Kidney epithelial cell (primary cell): ENCODE measurements at regions not wholly inside any gene's neighbourhood (a gene's known extent, or its start where the extent isn't known, plus 50 kb on each side); places are given as distances from the start of the nearest gene placed in this dataset.

Experiments used
- DNase-seq: peaks from one replicate; pipeline ENCODE4 v3.0.0-alpha.2; 2010; ENCODE audit warnings: low read depth
- H3K27me3 ChIP-seq: 2 replicates; pipeline ENCODE4 v1.6.0; 2011; ENCODE audit warnings: low read length; ENCODE audit not compliant: control insufficient read depth, insufficient read depth
- H3K36me3 ChIP-seq: 2 replicates; pipeline ENCODE4 v1.5.1; 2011; ENCODE audit warnings: low read length; ENCODE audit not compliant: control insufficient read depth, insufficient read depth
- H3K4me3 ChIP-seq: 2 replicates; pipeline ENCODE4 v1.5.1; 2011; ENCODE audit warnings: low read depth, mild to moderate bottlenecking, control low read depth, low read length
- TF ChIP-seq, protein P1 (sequence below): IDR thresholded peaks from 2 replicates; pipeline ENCODE4 v1.5.1; 2011; ENCODE audit warnings: mild to moderate bottlenecking, moderate library complexity, low read length, control low read depth, inconsistent platforms; ENCODE audit not compliant: insufficient read depth, poor library complexity, severe bottlenecking

DNA sequence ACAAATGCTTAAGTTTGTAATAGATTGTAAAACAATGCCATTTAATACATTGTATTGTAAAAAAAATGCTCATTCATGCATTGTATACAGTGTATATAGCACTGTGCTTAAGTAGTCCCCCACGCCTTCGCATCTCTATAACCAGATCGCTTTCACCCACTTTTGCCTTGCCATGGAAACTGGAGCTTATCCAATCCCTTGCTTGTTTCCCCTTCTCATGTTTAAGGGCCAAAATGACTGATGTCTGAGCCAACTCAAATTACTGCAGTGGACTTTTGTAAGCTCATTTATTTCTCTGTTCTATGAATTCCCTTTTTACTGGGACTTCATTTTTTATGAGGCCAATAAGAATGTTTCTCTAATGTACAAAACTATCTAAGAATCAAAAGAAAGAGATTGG lies 730.9 kb upstream of the GJE1 start:
- Histone ChIP-seq H3K27me3 (no peaks in the 10 kb centered on the region), H3K4me3 (no peak overlapping the region), H3K36me3 (no peaks in the 10 kb centered on the region)
- TF ChIP-seq, protein P1, sequence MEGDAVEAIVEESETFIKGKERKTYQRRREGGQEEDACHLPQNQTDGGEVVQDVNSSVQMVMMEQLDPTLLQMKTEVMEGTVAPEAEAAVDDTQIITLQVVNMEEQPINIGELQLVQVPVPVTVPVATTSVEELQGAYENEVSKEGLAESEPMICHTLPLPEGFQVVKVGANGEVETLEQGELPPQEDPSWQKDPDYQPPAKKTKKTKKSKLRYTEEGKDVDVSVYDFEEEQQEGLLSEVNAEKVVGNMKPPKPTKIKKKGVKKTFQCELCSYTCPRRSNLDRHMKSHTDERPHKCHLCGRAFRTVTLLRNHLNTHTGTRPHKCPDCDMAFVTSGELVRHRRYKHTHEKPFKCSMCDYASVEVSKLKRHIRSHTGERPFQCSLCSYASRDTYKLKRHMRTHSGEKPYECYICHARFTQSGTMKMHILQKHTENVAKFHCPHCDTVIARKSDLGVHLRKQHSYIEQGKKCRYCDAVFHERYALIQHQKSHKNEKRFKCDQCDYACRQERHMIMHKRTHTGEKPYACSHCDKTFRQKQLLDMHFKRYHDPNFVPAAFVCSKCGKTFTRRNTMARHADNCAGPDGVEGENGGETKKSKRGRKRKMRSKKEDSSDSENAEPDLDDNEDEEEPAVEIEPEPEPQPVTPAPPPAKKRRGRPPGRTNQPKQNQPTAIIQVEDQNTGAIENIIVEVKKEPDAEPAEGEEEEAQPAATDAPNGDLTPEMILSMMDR, result no peak
- DNase-seq, result no peak

DNA sequence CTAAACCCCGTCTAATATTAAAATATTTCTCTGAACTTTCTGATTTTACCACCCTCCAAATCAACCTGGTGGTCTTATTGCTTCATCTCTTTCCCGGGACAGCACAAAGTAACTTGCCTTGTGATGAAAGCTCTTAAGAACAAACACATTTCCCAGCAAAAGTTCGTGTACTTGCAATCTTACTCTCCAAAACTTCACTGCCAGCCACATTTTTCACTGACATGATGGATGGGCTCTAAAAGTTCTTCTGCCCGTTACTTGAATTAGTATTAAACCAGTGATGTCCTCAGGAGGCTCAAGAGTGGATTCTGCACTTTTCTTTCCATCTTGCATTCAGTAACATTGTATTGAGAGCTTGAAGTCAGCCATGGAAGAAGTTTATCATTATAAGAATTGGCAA lies 731.6 kb upstream of the GJE1 start:
- Histone ChIP-seq H3K27me3 (no peaks in the 10 kb centered on the region), H3K4me3 (no peak overlapping the region), H3K36me3 (no peaks in the 10 kb centered on the region)
- DNase-seq, result no peak
- TF ChIP-seq, protein P1, result no peak

DNA sequence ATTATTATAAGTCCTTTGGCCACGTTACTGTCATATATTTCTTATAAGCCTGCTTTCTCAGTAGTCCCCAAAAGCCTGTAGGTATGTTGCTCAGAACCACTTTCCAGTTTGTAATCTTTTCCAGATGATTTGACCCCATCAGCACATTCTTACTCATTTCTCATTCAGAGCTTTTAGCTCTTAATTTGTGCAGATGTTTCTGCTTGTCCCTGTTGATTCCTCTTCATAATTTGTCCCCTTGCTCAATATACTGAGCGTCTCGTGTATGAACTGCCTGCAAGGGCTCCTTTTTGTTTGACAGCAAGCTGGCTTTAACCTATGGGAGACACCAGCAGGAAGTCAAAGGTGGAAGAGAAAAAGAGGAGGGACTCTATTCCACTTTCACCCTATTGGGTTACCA lies 733.8 kb upstream of the GJE1 start:
- H3K27me3 ChIP-seq, result no peaks in the 10 kb centered on the region
- TF ChIP-seq, protein P1, result no peak
- DNase-seq, result no peak
- no peak overlapping the region for H3K4me3 ChIP-seq
- H3K36me3 ChIP-seq, result no peaks in the 10 kb centered on the region

DNA sequence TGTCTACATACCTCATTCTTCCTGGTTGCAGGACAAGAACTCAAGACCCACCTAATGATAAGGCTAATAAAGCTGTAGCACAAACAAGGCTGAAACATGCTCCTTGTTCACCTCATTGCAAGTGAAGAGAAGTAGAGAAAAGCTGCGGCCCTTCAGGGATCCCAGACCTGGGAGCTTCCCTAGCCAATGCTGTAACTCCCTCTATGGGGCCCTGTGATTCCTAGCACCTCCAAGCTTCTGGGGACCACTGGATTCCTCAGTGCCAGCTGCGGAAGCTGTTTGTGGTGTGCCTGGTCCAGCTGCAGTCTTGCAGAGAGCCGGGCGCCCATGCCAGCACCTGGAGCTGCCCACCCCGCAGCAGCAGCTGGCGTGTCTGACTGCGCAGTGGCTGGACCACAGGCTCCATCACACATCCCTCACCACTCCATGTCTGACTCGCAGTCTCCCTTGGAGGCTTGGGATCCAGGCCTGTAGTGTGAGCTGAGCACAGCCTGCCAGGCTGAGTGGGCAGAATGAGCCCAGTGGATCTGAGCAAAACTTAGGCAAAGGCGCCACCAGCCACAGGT lies 737.2 kb upstream of the GJE1 start:
- DNase-seq, result no peak
- Histone ChIP-seq H3K27me3 (no peaks in the 10 kb centered on the region), H3K36me3 (no peaks in the 10 kb centered on the region), H3K4me3 (no peak overlapping the region)
- TF ChIP-seq, protein P1, result no peak

DNA sequence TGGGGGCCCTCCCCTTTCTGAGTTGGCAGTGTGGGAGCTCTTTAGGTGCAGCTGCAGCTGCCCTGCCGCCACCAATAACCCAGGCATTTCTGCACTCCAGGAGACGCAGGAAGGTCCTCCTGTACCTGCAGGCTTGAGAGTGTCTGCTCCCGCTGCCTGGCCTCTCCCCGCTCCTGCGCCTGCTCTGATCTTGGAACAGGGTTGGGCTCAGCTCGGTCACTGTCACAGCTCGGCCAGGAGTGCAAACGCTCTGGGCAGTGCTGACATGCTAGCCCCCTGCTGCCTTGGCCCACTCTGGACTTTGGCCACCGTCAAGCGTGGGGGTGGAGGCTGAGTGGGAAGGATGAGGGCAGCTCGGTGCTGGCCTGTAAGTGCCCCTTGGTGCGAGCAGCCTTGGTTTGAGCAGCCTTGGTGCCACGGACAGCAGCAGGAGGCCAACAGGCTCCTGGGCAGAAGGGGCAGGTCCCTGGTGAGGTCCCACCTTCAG lies 738.1 kb upstream of the GJE1 start:
- no peak for DNase-seq
- no peaks in the 10 kb centered on the region for H3K27me3 ChIP-seq

DNA sequence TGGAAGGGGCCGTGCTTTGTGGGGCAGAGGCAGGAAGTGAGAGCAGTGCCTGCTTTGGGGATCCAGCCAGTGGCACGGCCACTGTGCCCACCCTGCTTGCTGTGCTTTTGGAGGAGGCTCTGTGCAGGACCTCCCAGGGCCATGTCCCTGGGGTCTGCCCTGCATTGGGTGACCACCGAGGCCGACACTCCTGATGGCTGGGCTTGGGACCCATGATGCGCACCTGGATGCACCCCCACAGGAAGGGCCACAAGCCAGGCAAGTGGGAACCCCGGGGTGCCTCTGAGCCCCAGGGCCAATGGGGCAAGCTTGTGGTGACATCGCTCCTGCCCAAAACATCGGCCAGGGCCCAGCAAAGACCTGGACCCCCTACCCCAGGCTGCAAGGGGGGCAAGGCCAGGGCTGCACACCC lies 738.6 kb upstream of the GJE1 start:
- DNase-seq, result no peak
- TF ChIP-seq, protein P1, result no peak
- no peaks in the 10 kb centered on the region for H3K36me3 ChIP-seq
- H3K27me3 ChIP-seq, result no peaks in the 10 kb centered on the region
- H3K4me3 ChIP-seq, result no peak overlapping the region

More for the DNA sequence above, 738.1 kb upstream of the GJE1 start:
- Histone ChIP-seq H3K36me3 (no peaks in the 10 kb centered on the region), H3K4me3 (no peak overlapping the region)
- TF ChIP-seq, protein P1, result no peak
